ENCODE measurements at regions not wholly inside any gene's neighbourhood (a gene's known extent, or its start where the extent isn't known, plus 50 kb on each side); places are given as distances from the start of the nearest gene placed in this dataset.

- DNase-seq: peak; percentile 12
Observed at GRCh38 chr11:82365351-82365750, 368.3 kb downstream of the FAM181B start.

GRCh38 chr11:82356316-82356715 is 377.3 kb downstream of the FAM181B start:
- no peak for DNase-seq

DNA sequence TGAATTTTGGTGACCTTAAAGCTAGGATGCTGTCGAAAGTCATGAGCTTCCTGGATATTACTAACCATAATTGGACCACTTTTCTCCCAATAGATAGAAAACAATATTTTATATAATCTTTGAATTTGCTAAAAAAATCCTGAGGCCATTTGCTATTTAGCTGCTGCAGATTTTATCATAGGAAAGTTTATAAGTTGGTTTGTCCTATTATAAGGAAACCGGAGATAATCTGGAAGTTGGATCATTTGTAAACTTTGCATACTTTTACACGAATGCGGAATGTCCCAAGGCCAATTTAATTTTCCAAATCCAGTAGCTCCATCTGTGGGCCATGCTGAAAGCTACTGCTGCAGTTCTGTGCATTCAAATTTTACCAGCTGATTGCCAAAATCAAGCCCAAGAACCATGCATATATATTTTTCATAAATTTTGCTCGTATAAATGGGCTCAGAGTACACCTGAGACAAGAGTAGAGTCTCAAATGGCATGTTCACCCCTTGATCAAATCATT is 378.3 kb downstream of the FAM181B start:
- DNase-seq: no peak

DNA sequence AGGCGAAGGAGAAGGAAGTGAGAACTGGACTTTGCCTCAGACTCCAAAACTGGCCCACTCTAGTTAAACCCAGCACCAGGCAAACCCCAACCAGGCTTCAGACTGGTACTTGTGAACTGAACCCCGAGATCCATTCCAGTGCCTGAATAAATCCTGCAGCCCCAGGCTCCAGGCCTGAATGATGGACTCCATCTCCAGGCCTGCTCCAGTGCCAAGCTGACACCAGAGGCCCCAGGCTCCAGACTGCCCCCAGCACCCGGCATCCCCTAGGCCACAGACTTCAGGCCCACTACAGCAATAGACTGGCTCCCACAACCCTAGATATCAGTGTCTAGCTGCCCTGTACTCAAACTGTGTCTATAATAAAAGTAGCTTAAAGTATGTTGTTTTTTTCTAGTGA is 406.8 kb downstream of the FAM181B start:
- no peak for DNase-seq

DNA sequence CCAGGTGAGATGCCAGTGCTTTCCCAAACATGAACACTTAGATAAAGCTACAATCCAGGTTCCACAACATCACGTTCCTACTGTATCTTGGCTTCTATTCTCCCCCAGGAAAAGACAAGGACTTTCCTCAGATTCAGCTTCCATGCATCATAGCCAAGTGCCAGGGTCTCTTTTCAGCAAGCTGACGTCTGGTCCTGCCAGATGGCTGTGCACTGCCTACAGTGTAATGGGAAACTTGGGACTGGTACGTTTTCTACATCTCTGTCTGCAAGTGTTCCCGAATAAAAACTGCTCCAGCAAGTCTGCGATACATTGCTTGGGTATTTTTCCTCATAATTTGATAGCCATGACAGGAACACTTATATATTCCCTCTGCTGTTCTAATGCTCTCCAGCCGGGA is 412.5 kb downstream of the FAM181B start:
- DNase-seq: peak; percentile 39

- DNase-seq: no peak
Observed at GRCh38 chr11:82315093-82315492, 418.6 kb downstream of the FAM181B start.

DNA sequence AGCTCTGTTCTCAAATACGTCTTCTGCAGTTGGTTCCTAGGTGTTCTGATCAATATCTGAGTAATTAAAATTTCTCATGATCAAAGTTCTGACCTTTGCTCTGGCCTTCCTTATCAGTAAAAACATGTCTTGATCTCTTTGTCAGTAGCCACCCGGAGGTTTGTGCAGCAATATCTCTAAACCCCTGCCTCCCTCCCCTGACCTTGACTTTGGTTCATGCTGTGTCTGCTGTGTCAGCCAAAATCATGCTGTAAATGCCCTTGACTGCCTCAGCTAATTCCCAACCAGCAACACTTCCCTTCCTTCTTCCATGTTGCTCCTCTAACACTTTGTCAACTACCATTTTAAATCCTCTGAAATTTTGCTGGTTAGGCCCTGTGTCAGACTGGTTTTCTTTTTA is 424.7 kb downstream of the FAM181B start:
- no peak for DNase-seq

DNA sequence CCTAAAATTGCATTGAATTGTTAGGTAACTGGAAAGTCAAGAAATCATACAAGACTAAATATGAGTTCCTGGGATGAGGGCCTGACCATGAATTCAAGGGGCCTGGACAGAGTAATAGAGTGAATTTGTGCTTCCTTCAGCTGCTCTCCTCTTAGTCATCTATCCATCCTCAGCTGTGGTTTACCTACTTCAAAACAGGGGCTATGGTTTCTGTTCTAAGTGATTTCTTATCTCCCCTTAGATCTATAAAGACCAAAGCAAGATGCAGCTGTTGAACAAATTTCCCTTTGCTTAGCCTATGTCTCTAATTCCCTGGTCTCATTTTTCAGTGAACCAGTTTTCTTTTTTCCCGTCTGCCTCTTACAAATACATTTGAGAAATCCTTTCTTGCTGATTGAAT is 428.5 kb downstream of the FAM181B start:
- DNase-seq: no peak

DNA sequence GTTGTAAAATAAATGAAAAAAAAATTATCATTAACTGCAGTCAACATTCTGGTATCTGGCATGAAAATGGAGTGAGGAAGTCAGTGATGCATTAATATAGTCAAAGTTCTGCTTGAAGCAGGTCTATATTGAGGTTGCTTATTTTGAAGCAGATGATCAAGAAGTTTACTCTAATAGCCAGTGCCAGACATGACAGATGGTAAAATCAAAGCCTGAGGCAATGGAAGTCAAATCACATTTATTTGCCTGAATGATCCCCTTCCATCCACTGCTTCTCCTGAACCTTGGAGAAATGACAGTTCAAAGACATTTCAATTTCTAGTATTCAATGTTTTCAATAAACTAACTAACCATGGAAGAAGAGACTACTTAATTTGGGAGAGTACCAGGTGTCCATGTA is 430.0 kb downstream of the FAM181B start:
- peak; percentile 49 for DNase-seq

- no peak for DNase-seq
Observed at GRCh38 chr11:82288471-82288870, 445.2 kb downstream of the FAM181B start.

DNA sequence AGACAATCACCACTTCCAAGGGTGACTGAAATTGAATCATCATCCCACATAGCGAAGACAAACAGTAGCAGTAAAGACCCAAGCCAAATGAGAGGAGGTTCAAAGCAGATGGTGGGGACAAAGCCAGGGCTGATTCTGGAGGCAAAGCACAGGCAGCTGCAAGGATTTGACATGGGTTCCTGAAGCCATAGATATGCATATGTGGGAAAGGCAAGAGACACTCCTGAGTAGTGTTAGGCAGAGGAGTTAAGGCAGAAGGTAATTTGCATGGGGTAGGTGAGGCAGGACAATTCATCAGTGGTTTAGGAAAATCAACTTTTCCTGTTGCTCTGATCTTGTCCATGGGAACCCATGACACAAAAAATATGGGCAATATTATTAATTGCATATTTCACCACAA is 462.8 kb downstream of the FAM181B start:
- DNase-seq: no peak

DNA sequence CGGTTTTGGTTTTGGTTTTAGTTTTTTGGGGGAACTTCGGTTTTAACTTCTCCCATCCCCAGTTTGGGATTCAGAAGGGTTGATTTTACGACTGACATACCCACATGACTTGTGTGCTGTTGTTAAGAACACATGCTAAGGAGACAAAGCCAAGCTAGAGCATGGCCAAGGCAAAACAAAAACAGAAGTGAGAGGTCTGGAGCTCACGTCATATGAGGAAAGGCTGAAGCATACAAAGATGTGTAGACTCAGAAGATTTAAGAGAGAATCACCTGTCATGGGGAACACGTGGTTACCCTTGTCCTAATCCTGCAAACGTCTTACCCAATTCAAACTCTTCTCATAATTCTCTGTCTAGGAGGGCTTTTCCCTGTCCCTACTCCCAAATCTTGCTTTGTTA is 465.0 kb downstream of the FAM181B start:
- DNase-seq: no peak

DNA sequence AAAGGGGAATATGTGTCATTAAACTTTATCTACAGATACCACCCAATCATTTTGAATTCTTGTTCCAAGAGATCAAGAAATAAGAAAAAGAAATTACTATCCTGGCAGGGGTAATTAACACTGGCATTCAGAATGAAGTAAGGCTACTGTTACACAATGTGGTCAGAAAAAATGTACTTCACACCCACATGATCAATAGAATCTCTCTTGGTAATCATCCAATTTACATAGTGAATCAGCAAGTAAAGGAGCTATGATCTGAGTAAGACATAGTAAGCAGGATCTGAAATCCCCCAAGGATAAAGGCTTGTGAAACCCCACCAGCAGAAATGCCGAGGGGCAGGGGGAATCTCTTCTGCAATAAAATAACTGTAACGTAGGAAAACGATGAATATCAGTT is 466.5 kb downstream of the FAM181B start:
- no peak for DNase-seq

- DNase-seq: no peak
Observed at GRCh38 chr11:82261367-82261766, 472.3 kb downstream of the FAM181B start.

GRCh38 chr11:82250047-82250446 is 483.6 kb downstream of the FAM181B start:
- DNase-seq: no peak

GRCh38 chr11:82246926-82247325 is 486.7 kb downstream of the FAM181B start:
- no peak for DNase-seq

DNA sequence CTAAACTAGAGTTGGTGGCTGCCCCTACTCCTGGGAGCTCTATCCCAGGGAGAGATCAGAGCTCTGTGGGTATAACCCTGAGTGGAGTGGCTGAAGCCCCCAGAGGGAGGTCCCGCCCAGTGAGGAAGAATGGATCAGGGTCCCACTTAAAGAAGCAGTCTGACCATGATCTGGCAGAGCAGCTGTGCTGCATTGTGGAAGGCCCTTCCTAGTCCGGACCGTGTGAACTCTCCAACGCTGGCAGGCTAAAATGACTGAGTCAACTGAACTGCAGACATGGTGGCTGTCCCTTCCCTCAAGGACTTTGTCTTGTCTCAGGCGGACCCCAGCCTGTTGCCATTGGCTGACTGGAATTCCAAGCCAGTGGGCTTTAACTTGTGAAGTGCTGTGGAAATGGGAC is 494.2 kb downstream of the FAM181B start:
- DNase-seq: no peak

GRCh38 chr11:82234256-82234655 is 499.4 kb downstream of the FAM181B start:
- no peak for DNase-seq

DNA sequence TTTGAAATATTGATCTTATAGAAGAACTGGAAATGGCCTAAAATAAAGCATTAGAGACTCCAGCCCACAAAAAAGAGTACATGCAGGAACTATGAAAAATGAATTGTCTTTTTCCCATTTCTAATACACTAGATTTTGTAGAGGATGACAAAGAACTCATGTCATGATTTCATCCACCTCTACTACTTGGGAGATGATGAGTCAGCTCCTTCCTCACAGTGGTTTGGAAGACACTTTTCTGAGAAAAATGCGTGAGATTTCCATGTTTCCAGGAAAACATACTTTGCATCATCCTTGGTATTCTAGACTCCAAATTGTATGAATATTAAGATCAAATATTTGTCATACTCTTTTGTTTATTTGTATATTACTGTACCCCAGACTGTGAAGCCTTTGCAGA is 500.5 kb downstream of the FAM181B start:
- no peak for DNase-seq

GRCh38 chr11:82229341-82229740 is 504.3 kb downstream of the FAM181B start:
- no peak for DNase-seq

GRCh38 chr11:82225930-82226329 is 507.7 kb downstream of the FAM181B start:
- no peak for DNase-seq

- DNase-seq: no peak
Observed at GRCh38 chr11:82225502-82225901, 508.2 kb downstream of the FAM181B start.

GRCh38 chr11:82216927-82217570 is 516.6 kb downstream of the FAM181B start:
- DNase-seq: no peak

- no peak for DNase-seq
Observed at GRCh38 chr11:82210011-82210410, 523.7 kb downstream of the FAM181B start.

DNA sequence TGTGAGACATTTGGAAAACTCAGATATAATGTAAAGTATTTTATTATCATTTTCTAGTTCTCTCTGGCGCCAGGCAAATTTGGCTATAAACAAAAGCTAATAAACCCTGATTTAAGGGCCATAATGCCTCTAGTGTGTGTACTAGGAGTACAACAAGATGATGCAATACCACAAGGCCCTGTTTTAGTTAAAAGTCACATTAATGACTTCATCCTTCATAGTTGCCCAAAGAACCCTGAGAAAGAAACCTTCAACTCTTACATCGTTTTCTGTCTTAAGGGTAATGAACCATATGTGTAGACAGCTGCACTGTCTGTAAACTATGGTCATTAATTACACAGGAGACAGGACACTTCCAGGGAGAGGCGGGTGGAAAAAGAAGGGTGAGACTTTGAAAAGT is 538.4 kb downstream of the FAM181B start:
- DNase-seq: peak; percentile 48

All from NCI-H524 treated with DMSO at 0.1 percent for 48 hours (cell line).